ENCODE measurements at regions not wholly inside any gene's neighbourhood (a gene's known extent, or its start where the extent isn't known, plus 50 kb on each side); places are given as distances from the start of the nearest gene placed in this dataset.

DNA sequence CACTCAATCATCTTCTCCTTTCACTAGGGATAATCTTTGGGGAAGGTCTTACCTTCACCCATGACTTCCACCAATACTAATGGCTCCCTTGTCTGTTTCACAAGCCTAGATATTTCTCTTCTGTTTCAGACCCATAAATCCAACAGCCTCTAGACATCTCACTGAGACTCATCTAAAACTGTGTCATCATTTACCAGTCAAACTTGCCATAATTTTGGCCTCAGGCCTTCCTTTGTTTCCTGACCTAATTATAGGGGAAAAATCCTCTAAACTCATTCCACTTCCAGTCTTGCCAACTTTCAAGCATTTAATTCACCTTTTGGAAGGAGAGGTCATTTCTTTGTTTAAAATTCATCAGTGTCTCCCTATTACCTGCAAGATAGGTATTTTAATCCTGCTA lies 181.0 kb upstream of the CNKSR2 start:
- ATAC-seq (no peak), FAIRE-seq (no peak), DNase-seq (ENCODE audit: low read depth in 1 of 2, low spot score in 1 of 2) (no peak)
- ChIA-PET POLR2A (no interaction called here), CTCF (no interaction called here)
- H3K27ac ChIP-seq, result no peak overlapping the region
- no peak overlapping the region for H3K4me2 ChIP-seq
- H3K4me1 ChIP-seq, result no peaks in the 10 kb centered on the region
- no peak overlapping the region for H3K4me3 ChIP-seq
- TF ChIP-seq, protein P1, sequence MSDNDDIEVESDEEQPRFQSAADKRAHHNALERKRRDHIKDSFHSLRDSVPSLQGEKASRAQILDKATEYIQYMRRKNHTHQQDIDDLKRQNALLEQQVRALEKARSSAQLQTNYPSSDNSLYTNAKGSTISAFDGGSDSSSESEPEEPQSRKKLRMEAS (IDR thresholded peaks at IDR 0.05), result no peak
- TF ChIP-seq ZFP36 (IDR thresholded peaks at IDR 0.05; ENCODE audit: borderline replicate concordance, partially characterized antibody) (no peak), HOXB13 (CRISPR knock-in tag; IDR thresholded peaks at IDR 0.05; ENCODE audit: low read depth) (no peak), MYC (IDR thresholded peaks at IDR 0.05; ENCODE audit: borderline replicate concordance, low read length) (no peak), NR3C1 (IDR thresholded peaks at IDR 0.05) (no peak), CBX2 (IDR thresholded peaks at IDR 0.05; ENCODE audit: borderline replicate concordance, low read depth) (no peak), TP53 (CRISPR knock-in tag; IDR thresholded peaks at IDR 0.05) (no peak), SMC3 (IDR thresholded peaks at IDR 0.05) (no peak), NPAS2 (CRISPR knock-in tag; IDR thresholded peaks at IDR 0.05; ENCODE audit: borderline replicate concordance) (no peak), HDAC2 (IDR thresholded peaks at IDR 0.05) (no peak), NFE2L2 (conservative IDR thresholded peaks at IDR 0.05; ENCODE audit: low read length) (no peak), EP300 (IDR thresholded peaks at IDR 0.05) (no peak), RFX5 (IDR thresholded peaks at IDR 0.05) (no peak), GATA3 (IDR thresholded peaks at IDR 0.05; ENCODE audit: borderline replicate concordance) (no peak), JUN (IDR thresholded peaks at IDR 0.05) (no peak), POLR2A (IDR thresholded peaks at IDR 0.05; ENCODE audit: low read length) (no peak), FOSL2 (IDR thresholded peaks at IDR 0.05) (no peak), FOSL2 (CRISPR knock-in tag; IDR thresholded peaks at IDR 0.05) (no peak)
- TF ChIP-seq, protein P2, sequence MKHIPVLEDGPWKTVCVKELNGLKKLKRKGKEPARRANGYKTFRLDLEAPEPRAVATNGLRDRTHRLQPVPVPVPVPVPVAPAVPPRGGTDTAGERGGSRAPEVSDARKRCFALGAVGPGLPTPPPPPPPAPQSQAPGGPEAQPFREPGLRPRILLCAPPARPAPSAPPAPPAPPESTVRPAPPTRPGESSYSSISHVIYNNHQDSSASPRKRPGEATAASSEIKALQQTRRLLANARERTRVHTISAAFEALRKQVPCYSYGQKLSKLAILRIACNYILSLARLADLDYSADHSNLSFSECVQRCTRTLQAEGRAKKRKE (CRISPR knock-in tag; IDR thresholded peaks at IDR 0.05; ENCODE audit: low read depth), result no peak
- TF ChIP-seq, protein P3, sequence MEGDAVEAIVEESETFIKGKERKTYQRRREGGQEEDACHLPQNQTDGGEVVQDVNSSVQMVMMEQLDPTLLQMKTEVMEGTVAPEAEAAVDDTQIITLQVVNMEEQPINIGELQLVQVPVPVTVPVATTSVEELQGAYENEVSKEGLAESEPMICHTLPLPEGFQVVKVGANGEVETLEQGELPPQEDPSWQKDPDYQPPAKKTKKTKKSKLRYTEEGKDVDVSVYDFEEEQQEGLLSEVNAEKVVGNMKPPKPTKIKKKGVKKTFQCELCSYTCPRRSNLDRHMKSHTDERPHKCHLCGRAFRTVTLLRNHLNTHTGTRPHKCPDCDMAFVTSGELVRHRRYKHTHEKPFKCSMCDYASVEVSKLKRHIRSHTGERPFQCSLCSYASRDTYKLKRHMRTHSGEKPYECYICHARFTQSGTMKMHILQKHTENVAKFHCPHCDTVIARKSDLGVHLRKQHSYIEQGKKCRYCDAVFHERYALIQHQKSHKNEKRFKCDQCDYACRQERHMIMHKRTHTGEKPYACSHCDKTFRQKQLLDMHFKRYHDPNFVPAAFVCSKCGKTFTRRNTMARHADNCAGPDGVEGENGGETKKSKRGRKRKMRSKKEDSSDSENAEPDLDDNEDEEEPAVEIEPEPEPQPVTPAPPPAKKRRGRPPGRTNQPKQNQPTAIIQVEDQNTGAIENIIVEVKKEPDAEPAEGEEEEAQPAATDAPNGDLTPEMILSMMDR (IDR thresholded peaks at IDR 0.05), result no peak
- peaks cover 6% of the 10 kb centered on the region; the same call in 1 of the 3 replicates for H3K9me3 ChIP-seq

DNA sequence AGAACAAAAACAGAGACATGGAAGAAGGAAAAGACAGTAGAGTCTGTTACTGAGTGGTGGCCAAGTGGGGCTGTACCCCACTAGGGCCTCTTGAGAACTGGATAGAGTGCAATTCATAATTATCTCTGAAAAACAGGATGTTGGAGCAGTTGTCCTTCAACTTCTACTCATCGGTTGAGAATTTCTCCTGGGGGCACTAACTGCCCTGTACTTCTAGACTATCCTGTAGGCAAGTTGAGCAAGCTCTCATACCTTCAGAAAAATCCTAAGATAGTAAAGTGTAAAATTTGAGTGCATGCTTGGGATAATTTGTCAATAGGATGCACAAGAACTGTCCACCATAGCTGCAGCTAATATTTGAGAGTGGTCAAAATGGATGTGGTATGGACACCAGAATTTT lies 179.7 kb upstream of the CNKSR2 start:
- peaks cover 4% of the 10 kb centered on the region; the same call in 1 of the 3 replicates for H3K9me3 ChIP-seq
- TF ChIP-seq CBX8 (IDR thresholded peaks at IDR 0.05) (no peak), MAZ (IDR thresholded peaks at IDR 0.05; ENCODE audit: borderline replicate concordance, low read depth, low read length) (no peak), HOXB13 (CRISPR knock-in tag; IDR thresholded peaks at IDR 0.05; ENCODE audit: low read depth) (no peak), HOXB5 (CRISPR knock-in tag; IDR thresholded peaks at IDR 0.05) (no peak), TP53 (CRISPR knock-in tag; IDR thresholded peaks at IDR 0.05) (no peak), ZC3H11A (IDR thresholded peaks at IDR 0.05) (no peak), JUN (IDR thresholded peaks at IDR 0.05) (no peak)
- TF ChIP-seq, protein P4, sequence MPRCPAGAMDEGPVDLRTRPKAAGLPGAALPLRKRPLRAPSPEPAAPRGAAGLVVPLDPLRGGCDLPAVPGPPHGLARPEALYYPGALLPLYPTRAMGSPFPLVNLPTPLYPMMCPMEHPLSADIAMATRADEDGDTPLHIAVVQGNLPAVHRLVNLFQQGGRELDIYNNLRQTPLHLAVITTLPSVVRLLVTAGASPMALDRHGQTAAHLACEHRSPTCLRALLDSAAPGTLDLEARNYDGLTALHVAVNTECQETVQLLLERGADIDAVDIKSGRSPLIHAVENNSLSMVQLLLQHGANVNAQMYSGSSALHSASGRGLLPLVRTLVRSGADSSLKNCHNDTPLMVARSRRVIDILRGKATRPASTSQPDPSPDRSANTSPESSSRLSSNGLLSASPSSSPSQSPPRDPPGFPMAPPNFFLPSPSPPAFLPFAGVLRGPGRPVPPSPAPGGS (IDR thresholded peaks at IDR 0.05), result no peak
- H3K27ac ChIP-seq, result no peak overlapping the region
- FAIRE-seq, result no peak
- no peak overlapping the region for H3K4me3 ChIP-seq
- POLR2A ChIA-PET, result no interaction called here
- no peaks in the 10 kb centered on the region for H3K4me1 ChIP-seq
- no peak for ATAC-seq
- no peak for DNase-seq (ENCODE audit: low read depth in 1 of 2, low spot score in 1 of 2)
- H3K4me2 ChIP-seq, result no peak overlapping the region
- CTCF ChIA-PET, result no interaction called here
- WGBS (ENCODE audit: missing lambda C conversion rate), result 47% methylated on average over 1 of the region's 1 CpG

Measured in A549 (cell line).